HUES64 (cell line): ENCODE measurements at regions not wholly inside any gene's neighbourhood (a gene's known extent, or its start where the extent isn't known, plus 50 kb on each side); places are given as distances from the start of the nearest gene placed in this dataset.

Experiments used
- H3K27ac ChIP-seq: 2 replicates; pipeline ENCODE4 v1.7.0; 2013; ENCODE audit warnings: low read depth, low read length, inconsistent platforms
- H3K27me3 ChIP-seq: 2 replicates; pipeline ENCODE4 v1.6.1; 2013; ENCODE audit warnings: mild to moderate bottlenecking, low read length; ENCODE audit not compliant: insufficient read depth
- H3K36me3 ChIP-seq: 2 replicates; pipeline ENCODE4 v1.6.1; 2013; ENCODE audit warnings: mild to moderate bottlenecking, low read length; ENCODE audit not compliant: insufficient read depth
- H3K4me1 ChIP-seq: 2 replicates; pipeline ENCODE4 v1.6.1; 2013; ENCODE audit warnings: mild to moderate bottlenecking, low read length, moderate library complexity; ENCODE audit not compliant: insufficient read depth
- H3K4me3 ChIP-seq: 2 replicates; pipeline ENCODE4 v1.5.1; 2013; ENCODE audit warnings: mild to moderate bottlenecking, low read length, moderate library complexity
- H3K9ac ChIP-seq: 2 replicates; pipeline ENCODE4 v1.6.1; 2013; ENCODE audit warnings: mild to moderate bottlenecking, low read depth, low read length
- H3K9me3 ChIP-seq: 2 replicates; pipeline ENCODE4 v1.6.1; 2013; ENCODE audit warnings: low read depth, low read length; ENCODE audit not compliant: insufficient read depth
- WGBS: fragments of 150-250, 120-280 bp; methylation state at CpG from one replicate; pipeline ENCODE4 v1.1.7; 2013; ENCODE audit warnings: missing lambda C conversion rate; 5-methylcytosine and 5-hydroxymethylcytosine counted together

GRCh38 chr13:112137144-112137543 lies 70.2 kb downstream of the SOX1 start:
- no peak overlapping the region for H3K27ac ChIP-seq
- no peak overlapping the region for H3K4me3 ChIP-seq
- H3K36me3 ChIP-seq = no peaks in the 10 kb centered on the region
- WGBS = 92% methylated on average over 5 of the region's 6 CpGs
- no peaks in the 10 kb centered on the region for H3K9me3 ChIP-seq
- no peaks in the 10 kb centered on the region for H3K4me1 ChIP-seq
- no peak overlapping the region for H3K9ac ChIP-seq
- H3K27me3 ChIP-seq = no peaks in the 10 kb centered on the region

DNA sequence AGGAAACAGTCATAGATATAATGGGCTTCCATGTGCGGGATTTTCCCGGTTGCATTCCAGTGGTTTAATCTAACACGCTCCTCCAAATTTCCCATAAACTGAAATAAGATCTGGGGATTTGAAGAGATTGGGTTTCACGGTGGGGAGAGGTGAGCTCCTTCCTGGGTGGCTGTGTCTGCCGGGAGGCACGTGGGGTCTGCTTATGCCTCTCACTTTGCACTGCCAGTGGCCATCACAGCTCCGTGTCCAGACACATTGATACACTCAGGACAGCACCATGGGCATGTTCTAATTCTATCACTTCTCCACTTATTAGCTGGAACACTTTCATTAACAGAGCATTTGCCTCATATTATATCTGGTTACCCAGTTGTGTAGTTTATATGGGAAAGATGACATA lies 73.4 kb downstream of the SOX1 start:
- no peak overlapping the region for H3K27ac ChIP-seq
- no peak overlapping the region for H3K9ac ChIP-seq
- no peaks in the 10 kb centered on the region for H3K27me3 ChIP-seq
- no peaks in the 10 kb centered on the region for H3K9me3 ChIP-seq
- no peak overlapping the region for H3K4me3 ChIP-seq
- H3K36me3 ChIP-seq = no peaks in the 10 kb centered on the region
- no peaks in the 10 kb centered on the region for H3K4me1 ChIP-seq
- WGBS = 93% methylated on average over 7 of the region's 7 CpGs

GRCh38 chr13:112141643-112142400 lies 74.9 kb downstream of the SOX1 start:
- Histone ChIP-seq H3K9ac (no peak overlapping the region), H3K9me3 (no peaks in the 10 kb centered on the region), H3K27ac (no peak overlapping the region), H3K4me1 (no peaks in the 10 kb centered on the region), H3K36me3 (no peaks in the 10 kb centered on the region), H3K27me3 (no peaks in the 10 kb centered on the region), H3K4me3 (no peak overlapping the region)
- WGBS = 92% methylated on average over 11 of the region's 11 CpGs

- Histone ChIP-seq H3K4me3 (no peak overlapping the region), H3K9me3 (no peaks in the 10 kb centered on the region), H3K4me1 (no peaks in the 10 kb centered on the region), H3K27me3 (no peaks in the 10 kb centered on the region), H3K36me3 (no peaks in the 10 kb centered on the region), H3K9ac (no peak overlapping the region), H3K27ac (no peak overlapping the region)
- WGBS = 90% methylated on average over 13 of the region's 13 CpGs
Observed at GRCh38 chr13:112142401-112142930, 75.5 kb downstream of the SOX1 start.

GRCh38 chr13:112143046-112143752 lies 76.2 kb downstream of the SOX1 start:
- Histone ChIP-seq H3K36me3 (no peaks in the 10 kb centered on the region), H3K27me3 (no peaks in the 10 kb centered on the region), H3K9ac (no peak overlapping the region), H3K9me3 (no peaks in the 10 kb centered on the region), H3K4me1 (no peaks in the 10 kb centered on the region), H3K4me3 (no peak overlapping the region), H3K27ac (no peak overlapping the region)
- WGBS = 95% methylated on average over 15 of the region's 15 CpGs

- H3K27ac ChIP-seq = no peak overlapping the region
- no peak overlapping the region for H3K9ac ChIP-seq
- no peaks in the 10 kb centered on the region for H3K36me3 ChIP-seq
- H3K4me1 ChIP-seq = no peaks in the 10 kb centered on the region
- no peak overlapping the region for H3K4me3 ChIP-seq
- no peaks in the 10 kb centered on the region for H3K9me3 ChIP-seq
- WGBS = 90% methylated on average over 16 of the region's 16 CpGs
- H3K27me3 ChIP-seq = no peaks in the 10 kb centered on the region
Observed at GRCh38 chr13:112143753-112144615, 77.0 kb downstream of the SOX1 start.

GRCh38 chr13:112144616-112145550 lies 77.9 kb downstream of the SOX1 start:
- Histone ChIP-seq H3K4me3 (no peak overlapping the region), H3K9me3 (no peaks in the 10 kb centered on the region), H3K9ac (no peak overlapping the region), H3K36me3 (no peaks in the 10 kb centered on the region), H3K27me3 (no peaks in the 10 kb centered on the region), H3K4me1 (no peaks in the 10 kb centered on the region), H3K27ac (no peak overlapping the region)
- WGBS = 88% methylated on average over 15 of the region's 15 CpGs

DNA sequence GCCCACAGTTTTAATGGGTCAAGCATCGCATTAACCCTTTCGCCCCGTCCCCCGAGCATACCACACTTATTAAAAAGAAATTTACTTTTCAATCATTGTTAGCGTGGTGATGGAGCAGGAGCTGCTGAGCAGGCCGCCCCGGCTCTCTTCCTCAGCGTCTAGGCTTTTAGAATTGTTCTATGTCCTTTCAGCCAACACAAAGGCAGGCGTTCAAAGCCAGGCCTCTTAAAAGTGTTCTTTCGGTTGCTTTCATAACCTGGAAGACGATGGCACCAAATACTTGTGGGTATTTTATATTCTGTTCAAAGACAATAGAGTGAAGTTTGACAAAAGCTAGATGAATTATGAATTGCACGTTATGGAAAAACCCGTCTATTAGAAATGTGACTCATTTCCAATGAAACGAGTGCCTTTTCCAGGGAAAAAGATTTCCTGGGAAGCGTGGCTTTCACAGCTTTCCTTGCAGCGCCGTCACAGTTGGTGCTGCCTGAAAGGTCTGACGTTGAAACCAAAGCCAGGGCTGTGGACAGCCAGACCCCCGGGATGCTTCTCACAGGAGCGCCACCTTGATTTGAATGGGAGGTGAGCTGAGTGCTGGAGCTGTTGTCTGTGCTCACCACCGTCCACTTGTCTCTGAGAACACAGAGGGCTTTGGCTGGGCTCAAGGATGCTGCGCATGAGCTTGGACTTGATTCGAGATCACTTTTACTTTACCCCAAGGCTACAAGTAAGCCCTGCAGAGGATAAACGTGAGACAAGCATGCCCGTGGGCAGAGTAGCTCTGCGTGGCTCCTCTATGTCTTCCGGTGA lies 78.8 kb downstream of the SOX1 start:
- 90% methylated on average over 27 of the region's 27 CpGs for WGBS
- Histone ChIP-seq H3K27me3 (no peaks in the 10 kb centered on the region), H3K36me3 (no peaks in the 10 kb centered on the region), H3K9me3 (no peaks in the 10 kb centered on the region), H3K4me3 (no peak overlapping the region), H3K4me1 (no peaks in the 10 kb centered on the region), H3K9ac (no peak overlapping the region), H3K27ac (no peak overlapping the region)

DNA sequence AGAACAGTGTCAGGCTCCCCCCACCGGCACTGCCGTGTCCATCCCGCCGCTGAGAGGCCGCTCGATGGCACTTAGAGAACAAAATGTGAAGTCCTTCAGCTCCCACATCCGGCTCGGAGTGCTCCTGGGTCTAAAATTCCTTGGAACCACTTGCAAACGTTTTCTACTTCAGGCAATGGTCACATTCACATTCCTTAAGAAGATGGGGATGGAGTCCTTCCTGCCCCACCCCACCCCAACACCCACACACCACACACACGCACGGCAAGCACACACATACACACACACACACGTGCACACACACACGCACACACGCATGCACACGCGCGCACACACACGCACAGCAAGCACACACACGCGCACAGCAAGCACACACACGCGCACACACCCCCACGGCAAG lies 83.4 kb downstream of the SOX1 start:
- no peak overlapping the region for H3K4me3 ChIP-seq
- no peaks in the 10 kb centered on the region; the same call in 1 of the 2 replicates for H3K27me3 ChIP-seq
- WGBS = 92% methylated on average over 23 of the region's 23 CpGs

GRCh38 chr13:112152846-112153245 lies 85.9 kb downstream of the SOX1 start:
- H3K9ac ChIP-seq = no peak overlapping the region
- 95% methylated on average over 9 of the region's 9 CpGs for WGBS
- no peaks in the 10 kb centered on the region; the same call in 1 of the 2 replicates for H3K27me3 ChIP-seq
- H3K4me3 ChIP-seq = no peak overlapping the region
- no peaks in the 10 kb centered on the region for H3K4me1 ChIP-seq
- peaks cover 12% of the 10 kb centered on the region for H3K9me3 ChIP-seq
- H3K36me3 ChIP-seq = no peaks in the 10 kb centered on the region
- no peak overlapping the region for H3K27ac ChIP-seq

More for the DNA sequence above, 83.4 kb downstream of the SOX1 start:
- Histone ChIP-seq H3K27ac (no peak overlapping the region), H3K36me3 (no peaks in the 10 kb centered on the region), H3K9me3 (no peaks in the 10 kb centered on the region), H3K4me1 (no peaks in the 10 kb centered on the region), H3K9ac (no peak overlapping the region)
